Upper lobe of right lung (tissue), 1 donor: ENCODE measurements at regions not wholly inside any gene's neighbourhood (a gene's known extent, or its start where the extent isn't known, plus 50 kb on each side); places are given as distances from the start of the nearest gene placed in this dataset.

Source experiments
- ATAC-seq: fragments of 200-7000 bp; cut with Tn5 transposase; one replicate; pipeline ENCODE4 v1.9.1; 2020; ENCODE audit warnings: mild to moderate bottlenecking, moderate library complexity
- DNase-seq: peaks from one replicate; pipeline ENCODE4 v3.0.0-alpha.2; 2020
- H3K27ac ChIP-seq: fragments of 200-600 bp; one replicate; pipeline ENCODE4 v1.8.0; 2022
- H3K27me3 ChIP-seq: fragments of 200-600 bp; one replicate; pipeline ENCODE4 v1.8.0; 2022; ENCODE audit warnings: mild to moderate bottlenecking
- H3K36me3 ChIP-seq: fragments of 200-600 bp; one replicate; pipeline ENCODE4 v1.8.0; 2022
- H3K4me1 ChIP-seq: fragments of 200-600 bp; one replicate; pipeline ENCODE4 v1.8.0; 2022
- H3K4me3 ChIP-seq: fragments of 200-600 bp; one replicate; pipeline ENCODE4 v1.8.0; 2022; ENCODE audit warnings: mild to moderate bottlenecking
- H3K9me3 ChIP-seq: fragments of 200-600 bp; one replicate; pipeline ENCODE4 v1.8.0; 2022
- intact Hi-C: fragments of 100-400 bp; cut with DNase I; formaldehyde crosslinking; loops from one replicate; pipeline ENCODE4 v1.11.0; 2022
- TF ChIP-seq, protein P1 (sequence below): fragments of 200-600 bp; IDR thresholded peaks from one replicate; pipeline ENCODE4 v1.8.0; 2022; ENCODE audit warnings: antibody characterized with exemption
- donor health status: DM: no; HTN: yes; CAD: no; lungs with severe emphysema.

DNA sequence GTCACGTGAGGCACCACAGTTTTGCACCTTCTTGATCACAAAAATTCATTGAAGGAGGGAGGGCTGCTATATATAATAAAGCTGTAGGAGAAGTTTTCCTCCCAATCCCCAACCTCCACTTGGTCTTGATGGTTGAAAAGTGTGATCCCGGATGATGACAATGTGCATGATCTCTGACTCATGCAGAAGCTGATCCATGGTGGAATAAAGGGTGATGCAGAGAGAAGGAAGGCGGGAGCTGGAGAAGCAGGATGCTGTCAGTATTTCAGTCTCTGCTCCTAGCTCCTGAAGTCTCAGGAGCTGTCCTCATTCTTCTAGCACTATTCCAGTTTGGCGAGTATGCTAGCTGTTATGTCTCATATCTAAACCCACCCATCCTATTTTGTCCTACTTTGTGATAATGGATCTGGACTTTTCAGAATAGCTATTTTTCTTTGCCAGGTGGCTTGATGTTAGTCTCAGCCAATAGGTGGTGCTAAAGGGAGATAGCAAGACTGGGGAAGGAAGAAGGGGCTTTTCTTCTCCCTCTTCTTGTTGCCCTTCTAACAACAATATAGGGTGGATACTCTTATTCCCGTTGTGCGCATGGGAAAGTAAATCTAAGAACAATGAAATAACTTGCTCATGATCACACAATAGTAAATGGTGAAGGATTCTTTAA is 65.6 kb upstream of the HTR2A start:
- TF ChIP-seq, protein P1, sequence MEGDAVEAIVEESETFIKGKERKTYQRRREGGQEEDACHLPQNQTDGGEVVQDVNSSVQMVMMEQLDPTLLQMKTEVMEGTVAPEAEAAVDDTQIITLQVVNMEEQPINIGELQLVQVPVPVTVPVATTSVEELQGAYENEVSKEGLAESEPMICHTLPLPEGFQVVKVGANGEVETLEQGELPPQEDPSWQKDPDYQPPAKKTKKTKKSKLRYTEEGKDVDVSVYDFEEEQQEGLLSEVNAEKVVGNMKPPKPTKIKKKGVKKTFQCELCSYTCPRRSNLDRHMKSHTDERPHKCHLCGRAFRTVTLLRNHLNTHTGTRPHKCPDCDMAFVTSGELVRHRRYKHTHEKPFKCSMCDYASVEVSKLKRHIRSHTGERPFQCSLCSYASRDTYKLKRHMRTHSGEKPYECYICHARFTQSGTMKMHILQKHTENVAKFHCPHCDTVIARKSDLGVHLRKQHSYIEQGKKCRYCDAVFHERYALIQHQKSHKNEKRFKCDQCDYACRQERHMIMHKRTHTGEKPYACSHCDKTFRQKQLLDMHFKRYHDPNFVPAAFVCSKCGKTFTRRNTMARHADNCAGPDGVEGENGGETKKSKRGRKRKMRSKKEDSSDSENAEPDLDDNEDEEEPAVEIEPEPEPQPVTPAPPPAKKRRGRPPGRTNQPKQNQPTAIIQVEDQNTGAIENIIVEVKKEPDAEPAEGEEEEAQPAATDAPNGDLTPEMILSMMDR = peak; percentile 21
- ATAC-seq (no peak), DNase-seq (no peak)
- Histone ChIP-seq H3K36me3 (no peaks in the 10 kb centered on the region), H3K27ac (no peak overlapping the region), H3K4me3 (no peak overlapping the region), H3K9me3 (no peaks in the 10 kb centered on the region), H3K4me1 (no peaks in the 10 kb centered on the region), H3K27me3 (no peaks in the 10 kb centered on the region)
- intact Hi-C loops = no loop called here

DNA sequence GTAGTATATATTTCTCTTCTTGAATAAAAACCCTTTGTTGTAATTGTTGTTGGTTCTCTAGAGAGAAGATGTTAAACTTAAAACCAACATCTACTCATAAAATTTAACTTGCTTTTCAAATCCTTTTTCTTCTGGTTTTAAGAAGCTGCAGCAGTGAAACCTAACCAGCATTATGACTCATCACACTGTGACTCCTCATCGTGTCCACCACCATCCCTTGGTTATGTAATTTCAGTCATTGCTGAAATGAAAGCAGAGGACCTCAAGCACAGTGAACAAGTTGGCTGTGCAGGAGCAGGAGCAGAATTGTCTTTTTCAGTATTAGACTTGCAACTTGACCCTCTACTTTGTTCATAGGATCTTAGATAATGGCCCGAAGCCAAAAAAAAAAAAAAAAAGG is 64.9 kb upstream of the HTR2A start:
- no peaks in the 10 kb centered on the region for H3K4me1 ChIP-seq
- no peaks in the 10 kb centered on the region for H3K36me3 ChIP-seq
- H3K9me3 ChIP-seq = no peaks in the 10 kb centered on the region
- DNase-seq (no peak), ATAC-seq (peak; percentile 88)
- no peak overlapping the region for H3K27ac ChIP-seq
- H3K4me3 ChIP-seq = no peak overlapping the region
- H3K27me3 ChIP-seq = no peaks in the 10 kb centered on the region
- intact Hi-C loops = no loop called here
- TF ChIP-seq, protein P1 = no peak

DNA sequence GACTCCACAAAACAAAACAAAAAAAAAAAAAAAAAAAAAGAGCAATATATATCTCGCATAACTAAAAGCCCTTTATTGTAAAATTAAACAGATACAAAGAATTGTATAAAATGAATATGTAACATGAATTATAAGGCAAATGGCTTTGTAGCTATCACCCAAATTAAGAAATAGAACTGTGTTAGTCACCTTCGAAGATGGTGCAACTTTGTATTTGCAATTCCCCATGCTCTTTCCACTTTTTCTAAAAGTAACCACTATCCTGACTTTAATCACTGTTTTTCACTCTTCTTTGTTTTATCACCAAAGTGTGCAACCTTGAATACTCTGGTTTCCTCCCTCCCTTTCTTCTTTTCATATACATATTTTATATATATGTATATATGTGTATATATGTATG is 57.1 kb upstream of the HTR2A start:
- no peak overlapping the region for H3K4me3 ChIP-seq
- H3K36me3 ChIP-seq = no peaks in the 10 kb centered on the region
- H3K27ac ChIP-seq = no peak overlapping the region
- H3K9me3 ChIP-seq = no peaks in the 10 kb centered on the region
- TF ChIP-seq, protein P1 = no peak
- intact Hi-C loops = no loop called here
- DNase-seq = no peak
- no peaks in the 10 kb centered on the region for H3K27me3 ChIP-seq
- ATAC-seq = no peak
- no peaks in the 10 kb centered on the region for H3K4me1 ChIP-seq

DNA sequence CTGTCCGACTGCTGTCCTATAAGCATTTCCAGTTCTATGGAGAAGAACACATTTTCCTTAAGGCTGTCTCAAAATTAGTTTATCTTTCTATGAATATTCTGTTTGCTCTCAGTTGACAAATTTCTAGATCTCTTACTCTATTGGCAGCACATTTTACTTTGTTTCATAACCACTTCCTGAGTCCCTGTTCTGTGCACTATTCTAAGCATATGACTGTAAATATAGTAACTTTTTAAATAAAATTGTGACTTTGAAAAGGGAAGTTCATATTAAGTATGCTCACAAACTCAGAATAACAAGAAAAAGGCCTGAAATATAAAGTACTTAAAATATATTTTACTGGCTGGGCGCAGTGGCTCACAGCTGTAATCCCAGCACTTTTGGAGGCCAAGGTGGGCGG is 56.5 kb upstream of the HTR2A start:
- Histone ChIP-seq H3K4me1 (no peaks in the 10 kb centered on the region), H3K27ac (no peak overlapping the region), H3K9me3 (no peaks in the 10 kb centered on the region), H3K4me3 (no peak overlapping the region), H3K27me3 (no peaks in the 10 kb centered on the region), H3K36me3 (no peaks in the 10 kb centered on the region)
- no peak for DNase-seq
- intact Hi-C loops = no loop called here
- TF ChIP-seq, protein P1 = no peak
- no peak for ATAC-seq

DNA sequence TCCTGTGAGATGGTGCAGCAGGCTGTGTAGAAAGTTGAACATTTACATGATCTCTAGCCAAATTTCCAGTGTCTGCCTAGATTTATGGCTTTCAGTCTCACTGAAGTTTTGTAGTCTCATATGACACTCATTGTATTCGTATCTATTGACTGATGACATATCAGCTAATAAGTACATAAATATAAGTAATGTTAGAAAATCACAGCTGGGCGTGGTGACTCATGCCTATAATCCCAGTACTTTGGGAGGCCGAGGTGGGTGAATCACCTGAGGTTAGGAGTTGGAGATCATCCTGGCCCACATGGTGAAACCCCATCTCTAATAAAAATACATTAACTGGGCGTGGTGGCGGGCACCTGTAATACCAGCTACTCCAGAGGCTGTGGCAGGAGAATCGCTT is 54.7 kb upstream of the HTR2A start:
- TF ChIP-seq, protein P1 = no peak
- Histone ChIP-seq H3K36me3 (no peaks in the 10 kb centered on the region), H3K27ac (no peak overlapping the region), H3K27me3 (no peaks in the 10 kb centered on the region), H3K9me3 (no peaks in the 10 kb centered on the region), H3K4me1 (no peaks in the 10 kb centered on the region), H3K4me3 (no peak overlapping the region)
- ATAC-seq = no peak
- no peak for DNase-seq
- intact Hi-C loops = no loop called here

DNA sequence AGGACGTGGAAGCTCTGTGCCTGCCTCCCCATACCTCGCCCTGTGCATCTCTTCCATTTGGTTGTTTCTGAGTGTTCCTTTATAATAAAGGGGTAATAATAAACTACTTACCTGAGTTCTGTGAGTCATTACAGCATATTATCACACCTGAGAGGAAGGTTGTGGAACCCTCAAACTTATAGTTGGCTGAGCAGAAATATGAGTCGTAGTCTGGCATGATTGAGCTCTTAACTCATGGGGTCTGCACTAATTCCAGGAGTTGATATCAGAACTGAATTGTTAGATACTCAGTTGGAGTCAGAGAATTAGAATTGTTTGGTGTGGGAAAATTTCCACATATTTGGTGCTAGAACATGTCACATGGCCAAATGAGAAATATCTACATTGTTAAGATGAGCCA is 52.4 kb upstream of the HTR2A start:
- H3K27ac ChIP-seq = no peak overlapping the region
- no peaks in the 10 kb centered on the region for H3K4me1 ChIP-seq
- TF ChIP-seq, protein P1 = no peak
- H3K9me3 ChIP-seq = no peaks in the 10 kb centered on the region
- no peak for ATAC-seq
- H3K27me3 ChIP-seq = no peaks in the 10 kb centered on the region
- no peak overlapping the region for H3K4me3 ChIP-seq
- no peaks in the 10 kb centered on the region for H3K36me3 ChIP-seq
- no peak for DNase-seq
- intact Hi-C loops = no loop called here
